Panc1 (cell line): ENCODE measurements at regions not wholly inside any gene's neighbourhood (a gene's known extent, or its start where the extent isn't known, plus 50 kb on each side); places are given as distances from the start of the nearest gene placed in this dataset.

Experiments
- POLR2AphosphoS5 ChIP-seq: IDR thresholded peaks from 2 replicates; pipeline ENCODE4 v1.6.1; 2012; ENCODE audit warnings: mild to moderate bottlenecking, low read depth, low read length, moderate library complexity
- TCF7L2 ChIP-seq: IDR thresholded peaks from 2 replicates; pipeline ENCODE4 v1.6.1; 2011; ENCODE audit warnings: mild to moderate bottlenecking, low read depth, low read length, inconsistent platforms
- TF ChIP-seq, protein P1 (sequence below): fragments of 450-650 bp; IDR thresholded peaks from 2 replicates; pipeline ENCODE4 v1.5.1; 2017; ENCODE audit warnings: mild to moderate bottlenecking

DNA sequence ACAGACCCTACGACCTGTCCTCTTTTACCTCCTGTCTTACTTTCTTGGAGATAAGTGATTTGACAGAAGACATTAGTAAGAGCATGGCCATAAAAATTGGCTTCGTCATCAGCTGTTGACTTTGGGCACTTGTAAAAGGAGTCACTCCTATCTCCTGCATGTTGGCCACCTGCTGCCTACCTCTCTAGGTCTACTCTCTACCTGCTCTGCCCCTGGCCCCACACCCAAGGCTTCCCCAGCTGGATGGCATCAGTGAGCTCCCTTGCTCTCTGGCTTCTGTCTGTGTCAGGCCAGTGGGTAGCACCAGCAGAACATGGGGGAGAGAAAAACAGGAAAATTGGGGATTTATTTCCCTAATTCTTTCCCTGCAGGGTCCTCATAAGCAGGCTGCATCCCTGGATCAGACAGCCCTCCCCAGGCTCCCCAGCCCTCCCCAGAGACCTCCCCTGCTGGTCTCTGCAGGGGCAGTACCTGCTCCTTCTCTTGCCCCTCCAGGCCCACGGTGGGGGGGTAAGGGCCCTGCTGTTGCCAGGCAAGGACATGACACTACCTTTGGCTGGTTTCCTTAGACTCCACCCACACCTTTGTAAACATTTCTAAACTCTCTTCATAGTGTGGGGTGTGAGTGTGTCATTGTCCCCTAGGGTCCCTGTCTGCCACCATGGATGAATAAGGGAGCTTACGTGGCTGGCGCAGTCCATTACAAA is 157.0 kb upstream of the NECTIN1 start:
- TF ChIP-seq, protein P1, sequence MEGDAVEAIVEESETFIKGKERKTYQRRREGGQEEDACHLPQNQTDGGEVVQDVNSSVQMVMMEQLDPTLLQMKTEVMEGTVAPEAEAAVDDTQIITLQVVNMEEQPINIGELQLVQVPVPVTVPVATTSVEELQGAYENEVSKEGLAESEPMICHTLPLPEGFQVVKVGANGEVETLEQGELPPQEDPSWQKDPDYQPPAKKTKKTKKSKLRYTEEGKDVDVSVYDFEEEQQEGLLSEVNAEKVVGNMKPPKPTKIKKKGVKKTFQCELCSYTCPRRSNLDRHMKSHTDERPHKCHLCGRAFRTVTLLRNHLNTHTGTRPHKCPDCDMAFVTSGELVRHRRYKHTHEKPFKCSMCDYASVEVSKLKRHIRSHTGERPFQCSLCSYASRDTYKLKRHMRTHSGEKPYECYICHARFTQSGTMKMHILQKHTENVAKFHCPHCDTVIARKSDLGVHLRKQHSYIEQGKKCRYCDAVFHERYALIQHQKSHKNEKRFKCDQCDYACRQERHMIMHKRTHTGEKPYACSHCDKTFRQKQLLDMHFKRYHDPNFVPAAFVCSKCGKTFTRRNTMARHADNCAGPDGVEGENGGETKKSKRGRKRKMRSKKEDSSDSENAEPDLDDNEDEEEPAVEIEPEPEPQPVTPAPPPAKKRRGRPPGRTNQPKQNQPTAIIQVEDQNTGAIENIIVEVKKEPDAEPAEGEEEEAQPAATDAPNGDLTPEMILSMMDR, result no peak
- no peak for TF ChIP-seq POLR2AphosphoS5
- no peak for TF ChIP-seq TCF7L2
